Right lobe of liver (tissue), 6 donors: ENCODE measurements at regions not wholly inside any gene's neighbourhood (a gene's known extent, or its start where the extent isn't known, plus 50 kb on each side); places are given as distances from the start of the nearest gene placed in this dataset.
A peak's percentile ranks its signal among the peaks of the same experiment; 100 is the strongest.

Source experiments
- ATAC-seq, 4 donors: fragments of 200-7000 bp; cut with Tn5 transposase; one replicate each; pipeline ENCODE4 v1.9.1; 2020; ENCODE audit warnings: mild to moderate bottlenecking in 4 of 4, moderate library complexity in 4 of 4
- DNase-seq, 3 donors: peaks; one replicate each; pipeline ENCODE4 v3.0.0-alpha.2; 2020
- H3K27ac ChIP-seq, 3 donors: fragments of 200-600 bp; one replicate each; pipeline ENCODE4 v1.8.0; 2022
- H3K27me3 ChIP-seq, 2 donors: fragments of 200-600 bp; one replicate each; pipeline ENCODE4 v1.8.0; 2022
- H3K36me3 ChIP-seq, 4 donors: fragments of 200-600 bp; sonication (generic) in 1 of 4; one replicate each; pipeline versions ENCODE4 v1.5.1 to v1.8.0; 2017 to 2022; ENCODE audit warnings: control low read depth in 1 of 4
- H3K4me1 ChIP-seq, 4 donors: fragments of 200-600 bp; sonication (generic) in 1 of 4; one replicate each; pipeline versions ENCODE4 v1.5.1 to v1.8.0; 2017 to 2022; ENCODE audit warnings: control low read depth in 1 of 4
- H3K4me3 ChIP-seq, 3 donors: fragments of 200-600 bp; one replicate each; pipeline ENCODE4 v1.8.0; 2022
- H3K9me3 ChIP-seq, 4 donors: fragments of 200-600 bp; sonication (generic) in 1 of 4; one replicate each; pipeline versions ENCODE4 v1.5.1 to v1.8.0; 2017 to 2022; ENCODE audit warnings: control low read depth in 1 of 4
- POLR2A ChIP-seq: fragments of 450-650 bp; IDR thresholded peaks from one replicate; pipeline ENCODE4 v1.6.1; 2017; ENCODE audit warnings: antibody characterized with exemption, mild to moderate bottlenecking
- WGBS: methylation state at CpG from one replicate; pipeline ENCODE4 v1.1.6; 2018; ENCODE audit warnings: low coverage, low lambda C conversion rate; ENCODE audit not compliant: insufficient coverage; ENCODE audit errors: missing lambda C conversion rate; 5-methylcytosine and 5-hydroxymethylcytosine counted together
- intact Hi-C, 2 donors: fragments of 100-400 bp; cut with DNase I; formaldehyde crosslinking; loops; one replicate each; pipeline versions ENCODE4 v1.11.2 to v1.14.1; 2022
- TF ChIP-seq, protein P1 (sequence below), 4 donors: fragments of 200-600 bp in 3 of 4; fragments of 450-650 bp in 1 of 4; IDR thresholded peaks; one replicate each; pipeline versions ENCODE4 v1.5.1 to v1.8.0; 2016 to 2022; ENCODE audit warnings: antibody characterized with exemption in 4 of 4, mild to moderate bottlenecking in 2 of 4
- donor health status: DM: no; HTN: yes; CAD: no.
- donor health status: DM: no; HTN: no; CAD: no.
- donor health status: DM: no; HTN: no; CAD: no.
- donor health status: DM: no; HTN: yes; CAD: no.
- donor health status: DM: no; HTN: yes; CAD: no.

- WGBS: 73% methylated on average over 2 of the region's 2 CpGs
- Histone ChIP-seq H3K27ac (no peak overlapping the region), H3K27me3 (no peaks in the 10 kb centered on the region), H3K36me3 (no peaks in the 10 kb centered on the region), H3K4me3 (no peak overlapping the region), H3K9me3 (no peaks in the 10 kb centered on the region), H3K4me1 (no peaks in the 10 kb centered on the region)
- DNase-seq: no peak
- no peak for ATAC-seq
- TF ChIP-seq, protein P1, sequence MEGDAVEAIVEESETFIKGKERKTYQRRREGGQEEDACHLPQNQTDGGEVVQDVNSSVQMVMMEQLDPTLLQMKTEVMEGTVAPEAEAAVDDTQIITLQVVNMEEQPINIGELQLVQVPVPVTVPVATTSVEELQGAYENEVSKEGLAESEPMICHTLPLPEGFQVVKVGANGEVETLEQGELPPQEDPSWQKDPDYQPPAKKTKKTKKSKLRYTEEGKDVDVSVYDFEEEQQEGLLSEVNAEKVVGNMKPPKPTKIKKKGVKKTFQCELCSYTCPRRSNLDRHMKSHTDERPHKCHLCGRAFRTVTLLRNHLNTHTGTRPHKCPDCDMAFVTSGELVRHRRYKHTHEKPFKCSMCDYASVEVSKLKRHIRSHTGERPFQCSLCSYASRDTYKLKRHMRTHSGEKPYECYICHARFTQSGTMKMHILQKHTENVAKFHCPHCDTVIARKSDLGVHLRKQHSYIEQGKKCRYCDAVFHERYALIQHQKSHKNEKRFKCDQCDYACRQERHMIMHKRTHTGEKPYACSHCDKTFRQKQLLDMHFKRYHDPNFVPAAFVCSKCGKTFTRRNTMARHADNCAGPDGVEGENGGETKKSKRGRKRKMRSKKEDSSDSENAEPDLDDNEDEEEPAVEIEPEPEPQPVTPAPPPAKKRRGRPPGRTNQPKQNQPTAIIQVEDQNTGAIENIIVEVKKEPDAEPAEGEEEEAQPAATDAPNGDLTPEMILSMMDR (IDR thresholded peaks at IDR 0.05): no peak
- no peak for TF ChIP-seq POLR2A
- intact Hi-C loops: no loop called here
Observed at GRCh38 chr2:146080925-146081324, 1561.0 kb upstream of the ZEB2 start.

GRCh38 chr2:146079216-146079615, 1559.3 kb upstream of the ZEB2 start:
- H3K27me3 ChIP-seq: no peaks in the 10 kb centered on the region
- DNase-seq: no peak
- H3K36me3 ChIP-seq: no peaks in the 10 kb centered on the region
- no peak for ATAC-seq
- no peak for TF ChIP-seq POLR2A
- TF ChIP-seq, protein P1 (IDR thresholded peaks at IDR 0.05): no peak
- no peaks in the 10 kb centered on the region for H3K4me1 ChIP-seq
- intact Hi-C loops: no loop called here
- H3K9me3 ChIP-seq: no peaks in the 10 kb centered on the region
- WGBS: 50% methylated on average over 1 of the region's 1 CpG
- H3K27ac ChIP-seq: no peak overlapping the region
- no peak overlapping the region for H3K4me3 ChIP-seq

DNA sequence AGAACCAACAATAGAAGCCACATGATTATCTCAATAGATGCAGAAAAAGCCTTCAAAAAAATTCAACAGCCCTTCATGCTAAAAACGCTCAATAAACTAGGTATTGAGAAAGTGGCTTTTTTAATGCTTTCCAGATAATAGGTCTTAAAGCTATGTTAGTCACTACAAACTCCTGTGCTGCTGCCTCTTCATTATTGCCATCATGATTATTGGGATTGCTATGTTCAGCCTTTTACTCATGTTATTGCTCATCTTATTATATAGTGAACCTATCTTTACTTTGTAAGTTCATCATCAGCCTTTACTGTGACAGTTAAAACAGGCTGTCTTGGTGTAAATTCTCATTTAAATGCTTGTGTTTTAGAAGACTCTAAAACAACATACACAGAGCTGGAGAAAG, 1557.2 kb upstream of the ZEB2 start:
- H3K27ac ChIP-seq: no peak overlapping the region
- no peaks in the 10 kb centered on the region for H3K9me3 ChIP-seq
- no peak for ATAC-seq
- no peaks in the 10 kb centered on the region for H3K4me1 ChIP-seq
- TF ChIP-seq POLR2A: no peak
- TF ChIP-seq, protein P1 (IDR thresholded peaks at IDR 0.05): no peak
- no peaks in the 10 kb centered on the region for H3K27me3 ChIP-seq
- 67% methylated on average over 1 of the region's 1 CpG for WGBS
- intact Hi-C loops: no loop called here
- H3K4me3 ChIP-seq: no peak overlapping the region
- no peak for DNase-seq
- H3K36me3 ChIP-seq: no peaks in the 10 kb centered on the region

GRCh38 chr2:146068051-146068450, 1548.1 kb upstream of the ZEB2 start:
- Histone ChIP-seq H3K36me3 (no peaks in the 10 kb centered on the region), H3K27ac (no peak overlapping the region), H3K4me1 (no peaks in the 10 kb centered on the region), H3K27me3 (no peaks in the 10 kb centered on the region), H3K9me3 (no peaks in the 10 kb centered on the region), H3K4me3 (no peak overlapping the region)
- ATAC-seq (no peak), DNase-seq (no peak)
- TF ChIP-seq, protein P1 (IDR thresholded peaks at IDR 0.05): no peak
- TF ChIP-seq POLR2A: no peak
- intact Hi-C loops: no loop called here

DNA sequence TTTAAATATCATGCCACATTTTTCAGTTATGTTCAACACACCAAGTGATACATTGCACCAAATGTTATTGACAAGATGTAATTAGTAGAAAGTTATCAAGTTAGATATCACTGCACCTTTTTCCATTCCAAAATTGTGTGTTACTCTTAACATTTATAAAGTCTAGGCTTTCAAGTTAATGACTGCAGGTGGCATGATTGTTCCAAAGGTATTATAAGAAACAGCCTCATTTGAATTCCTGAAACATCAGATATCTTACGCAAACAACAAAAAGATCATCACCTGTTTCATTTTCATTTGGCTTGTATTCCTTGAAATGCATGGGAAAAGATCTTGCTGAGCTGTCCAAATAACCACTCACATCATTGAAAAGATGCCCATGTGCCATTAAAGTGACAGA, 1528.2 kb upstream of the ZEB2 start:
- Histone ChIP-seq H3K4me3 (no peak overlapping the region), H3K9me3 (no peaks in the 10 kb centered on the region), H3K27me3 (no peaks in the 10 kb centered on the region), H3K27ac (no peak overlapping the region), H3K4me1 (no peaks in the 10 kb centered on the region), H3K36me3 (no peaks in the 10 kb centered on the region)
- 33% methylated on average over 1 of the region's 1 CpG for WGBS
- intact Hi-C loops: no loop called here
- TF ChIP-seq, protein P1 (IDR thresholded peaks at IDR 0.05): peak; percentile 15 to 45 (median 29)
- TF ChIP-seq POLR2A: no peak
- ATAC-seq (peak in 3 of 4 donors; percentile 40 to 84 (median 47)), DNase-seq (no peak)
